Right lobe of liver (tissue), 4 donors: ENCODE measurements at regions not wholly inside any gene's neighbourhood (a gene's known extent, or its start where the extent isn't known, plus 50 kb on each side); places are given as distances from the start of the nearest gene placed in this dataset.

Experiments used
- POLR2A ChIP-seq: fragments of 450-650 bp; IDR thresholded peaks from one replicate; pipeline ENCODE4 v1.6.1; 2017; ENCODE audit warnings: antibody characterized with exemption, mild to moderate bottlenecking
- TF ChIP-seq, protein P1 (sequence below), 4 donors: fragments of 200-600 bp in 3 of 4; fragments of 450-650 bp in 1 of 4; IDR thresholded peaks; one replicate each; pipeline versions ENCODE4 v1.5.1 to v1.8.0; 2016 to 2022; ENCODE audit warnings: antibody characterized with exemption in 4 of 4, mild to moderate bottlenecking in 2 of 4
- donor health status: DM: no; HTN: no; CAD: no.
- donor health status: DM: no; HTN: no; CAD: no.
- donor health status: DM: no; HTN: yes; CAD: no.

GRCh38 chr1:112056354-112056753, 66.9 kb upstream of the KCND3 start:
- TF ChIP-seq, protein P1, sequence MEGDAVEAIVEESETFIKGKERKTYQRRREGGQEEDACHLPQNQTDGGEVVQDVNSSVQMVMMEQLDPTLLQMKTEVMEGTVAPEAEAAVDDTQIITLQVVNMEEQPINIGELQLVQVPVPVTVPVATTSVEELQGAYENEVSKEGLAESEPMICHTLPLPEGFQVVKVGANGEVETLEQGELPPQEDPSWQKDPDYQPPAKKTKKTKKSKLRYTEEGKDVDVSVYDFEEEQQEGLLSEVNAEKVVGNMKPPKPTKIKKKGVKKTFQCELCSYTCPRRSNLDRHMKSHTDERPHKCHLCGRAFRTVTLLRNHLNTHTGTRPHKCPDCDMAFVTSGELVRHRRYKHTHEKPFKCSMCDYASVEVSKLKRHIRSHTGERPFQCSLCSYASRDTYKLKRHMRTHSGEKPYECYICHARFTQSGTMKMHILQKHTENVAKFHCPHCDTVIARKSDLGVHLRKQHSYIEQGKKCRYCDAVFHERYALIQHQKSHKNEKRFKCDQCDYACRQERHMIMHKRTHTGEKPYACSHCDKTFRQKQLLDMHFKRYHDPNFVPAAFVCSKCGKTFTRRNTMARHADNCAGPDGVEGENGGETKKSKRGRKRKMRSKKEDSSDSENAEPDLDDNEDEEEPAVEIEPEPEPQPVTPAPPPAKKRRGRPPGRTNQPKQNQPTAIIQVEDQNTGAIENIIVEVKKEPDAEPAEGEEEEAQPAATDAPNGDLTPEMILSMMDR (IDR thresholded peaks at IDR 0.05), result no peak
- no peak for TF ChIP-seq POLR2A
